K562 (cell line): ENCODE measurements at regions not wholly inside any gene's neighbourhood (a gene's known extent, or its start where the extent isn't known, plus 50 kb on each side); places are given as distances from the start of the nearest gene placed in this dataset.

ENCODE experiments used
- ATAC-seq: fragments of 200-7000 bp; cut with Tn5 transposase; 3 replicates; pipeline ENCODE4 v1.9.1; 2020; ENCODE audit warnings: moderate library complexity
- BruUV-seq: library from RNA; stranded (reverse); fragments of 400-500 nt; replicated peaks from 2 replicates; lab custom pipeline; 2021; lab: Mats Ljungman, UMichigan
- CTCF ChIA-PET: fragments of 300-600 bp; formaldehyde crosslinking; extraction: SDS; loops from one replicate; lab custom pipeline; 2021; ENCODE audit warnings: low intra/inter-chr PET ratio; lab: Yijun Ruan, JAX
- POLR2A ChIA-PET: fragments of 300-600, 350-650 bp; sonication (Branson Sonifier 250); formaldehyde crosslinking; extraction: SDS; loops from one replicate; lab custom pipeline; 2021; ENCODE audit warnings: antibody characterized with exemption, inconsistent platforms; lab: Yijun Ruan, JAX
- DNase-seq, 4 experiments: peaks; one replicate each; pipeline versions ENCODE4 v3.0.0 to v3.0.0-alpha.2; 2011 to 2018; ENCODE audit warnings: low spot score in 3 of 4, mixed read lengths in 3 of 4; ENCODE audit errors: extremely low read depth in 1 of 4
- FAIRE-seq: peaks from 2 replicates; lab custom pipeline; 2011; peaks lifted over from hg19 to GRCh38; lab: Jason Lieb, UNC
- H2AFZ ChIP-seq: 2 replicates; pipeline ENCODE4 v1.6.0; 2011; ENCODE audit warnings: low read depth, low read length, control low read depth, inconsistent platforms
- H3K27ac ChIP-seq: fragments of 200-600 bp; 3 replicates; pipeline ENCODE4 v1.8.0; 2011; ENCODE audit warnings: low read depth, mild to moderate bottlenecking, control low read depth, inconsistent platforms, low read length, moderate library complexity, mixed read lengths; ENCODE audit errors: extremely low read depth
- H3K27me3 ChIP-seq, 2 experiments: fragments of 300-600 bp in 1 of 2; 2 replicates in 1 of 2; 3 replicates in 1 of 2; pipeline versions ENCODE4 v1.6.0 to v1.8.0; 2011; ENCODE audit warnings: inconsistent platforms in 2 of 2, low read length in 2 of 2, mild to moderate bottlenecking in 1 of 2, mixed read lengths in 1 of 2, moderate library complexity in 1 of 2; ENCODE audit not compliant: control insufficient read depth in 2 of 2, insufficient read depth in 2 of 2
- H3K36me3 ChIP-seq: fragments of 300-600 bp; 3 replicates; pipeline ENCODE4 v1.8.0; 2011; ENCODE audit warnings: mild to moderate bottlenecking, low read length, inconsistent platforms; ENCODE audit not compliant: control insufficient read depth, insufficient read depth
- H3K4me1 ChIP-seq, 2 experiments: fragments of 200-600 bp in 1 of 2; replicated peaks in 1 of 2; 2 replicates in 1 of 2; 3 replicates in 1 of 2; pipeline versions ENCODE4 v1.5.1 to v1.8.0; 2011; ENCODE audit warnings: inconsistent platforms in 2 of 2, low read length in 2 of 2, mild to moderate bottlenecking in 1 of 2, mixed read lengths in 1 of 2, moderate library complexity in 1 of 2; ENCODE audit not compliant: control insufficient read depth in 2 of 2, insufficient read depth in 2 of 2
- H3K4me2 ChIP-seq: 2 replicates; pipeline ENCODE4 v1.6.1; 2011; ENCODE audit warnings: low read length, control low read depth, inconsistent platforms, mixed read lengths; ENCODE audit not compliant: insufficient read depth
- H3K4me3 ChIP-seq: fragments of 200-600 bp; sonication (generic), shearing (Covaris generic); 2 replicates; pipeline ENCODE4 v1.5.1; 2016; ENCODE audit warnings: control low read depth, inconsistent platforms
- H3K79me2 ChIP-seq: fragments of 200-600 bp; 3 replicates; pipeline ENCODE4 v1.8.0; 2011; ENCODE audit warnings: low read length, inconsistent platforms; ENCODE audit not compliant: control insufficient read depth, insufficient read depth
- H3K9ac ChIP-seq, 2 experiments: 2 replicates each; pipeline versions ENCODE4 v1.6.0 to v1.6.1; 2011; ENCODE audit warnings: low read depth in 2 of 2, low read length in 2 of 2, control low read depth in 1 of 2, inconsistent platforms in 1 of 2, mild to moderate bottlenecking in 1 of 2, mixed read lengths in 1 of 2; ENCODE audit not compliant: insufficient read depth in 1 of 2
- H3K9me1 ChIP-seq: one replicate; pipeline ENCODE4 v1.6.0; 2011; ENCODE audit warnings: inconsistent platforms, mild to moderate bottlenecking, low read length, moderate library complexity; ENCODE audit not compliant: control insufficient read depth, insufficient read depth
- H3K9me3 ChIP-seq: replicated peaks from 2 replicates; pipeline ENCODE4 v1.5.1; 2011; ENCODE audit warnings: low read depth, low read length, inconsistent platforms; ENCODE audit not compliant: control insufficient read depth, insufficient read depth
- H4K20me1 ChIP-seq: replicated peaks from 2 replicates; pipeline ENCODE4 v1.6.1; 2011; ENCODE audit warnings: low read length, inconsistent platforms, mixed read lengths; ENCODE audit not compliant: control insufficient read depth, insufficient read depth
- CBFA2T2 ChIP-seq: fragments of 450-650 bp; conservative IDR thresholded peaks from 2 replicates; pipeline ENCODE4 v1.6.1; 2017; ENCODE audit warnings: mild to moderate bottlenecking
- CUX1 ChIP-seq: fragments of 200-800 bp; sonication (Bioruptor generic); IDR thresholded peaks from 2 replicates; pipeline ENCODE4 v1.6.1; 2016; ENCODE audit warnings: missing genetic modification characterization, missing compliant biosample characterization
- GTF2E2 ChIP-seq: fragments of 200-800 bp; sonication (Bioruptor generic); IDR thresholded peaks from 2 replicates; pipeline ENCODE4 v1.6.1; 2016; ENCODE audit warnings: missing genetic modification characterization, missing compliant biosample characterization
- NUFIP1 ChIP-seq: fragments of 450-650 bp; IDR thresholded peaks from 2 replicates; pipeline ENCODE4 v1.6.1; 2018; ENCODE audit not compliant: partially characterized antibody
- PPARD ChIP-seq: fragments of 250-450 bp; sonication (Bioruptor Pico); IDR thresholded peaks from 2 replicates; pipeline ENCODE4 v1.8.0; 2022; ENCODE audit warnings: inconsistent platforms, mild to moderate bottlenecking, moderate library complexity
- PRDM10 ChIP-seq: fragments of 450-650 bp; IDR thresholded peaks from 2 replicates; pipeline ENCODE4 v1.6.1; 2018; ENCODE audit not compliant: partially characterized antibody
- TRIM24 ChIP-seq, 2 experiments: fragments of 450-650 bp; IDR thresholded peaks; 2 replicates each; pipeline ENCODE4 v1.6.1; 2016
- USF2 ChIP-seq: sonication (generic); formaldehyde crosslinking; IDR thresholded peaks from 2 replicates; pipeline ENCODE4 v1.5.0; 2020; ENCODE audit warnings: missing genetic modification reagents
- YY1 ChIP-seq, 3 experiments: IDR thresholded peaks; 2 replicates each; pipeline ENCODE4 v1.6.1; 2011; ENCODE audit warnings: low read length in 2 of 3, mild to moderate bottlenecking in 2 of 3, moderate library complexity in 2 of 3, borderline replicate concordance in 1 of 3, control low read depth in 1 of 3, low read depth in 1 of 3; ENCODE audit not compliant: insufficient read depth in 3 of 3, insufficient replicate concordance in 2 of 3, control insufficient read depth in 1 of 3, insufficient read length in 1 of 3; ENCODE audit errors: extremely low read depth in 1 of 3
- ZNF436 ChIP-seq: fragments of 250-450, 450-650 bp; sonication (Bioruptor Pico); formaldehyde crosslinking; IDR thresholded peaks from 2 replicates; pipeline ENCODE4 v1.7.0; 2020; ENCODE audit warnings: mild to moderate bottlenecking
- ZNF655 ChIP-seq: fragments of 250-450 bp; sonication (Bioruptor Pico); IDR thresholded peaks from 2 replicates; pipeline ENCODE4 v1.5.0; 2021
- ZNF764 ChIP-seq: fragments of 250-450 bp; sonication (Bioruptor Pico); IDR thresholded peaks from 2 replicates; pipeline ENCODE4 v1.4.0; 2020; ENCODE audit warnings: low read depth, mild to moderate bottlenecking, moderate library complexity
- WGBS: fragments of 100-300 bp; shearing (Covaris generic); methylation state at CpG from one replicate; pipeline ENCODE4 v1.1.6; 2016; ENCODE audit warnings: low coverage, mixed read lengths; ENCODE audit not compliant: insufficient coverage; ENCODE audit errors: missing lambda C conversion rate; 5-methylcytosine and 5-hydroxymethylcytosine counted together
- in situ Hi-C: fragments of 300-500 bp; cut with MboI; formaldehyde crosslinking; loops from 4 replicates; pipeline ENCODE4 v1.15.0; 2018; ENCODE audit warnings: inconsistent platforms, mixed read lengths
- intact Hi-C: fragments of 100-400 bp; cut with micrococcal nuclease; formaldehyde crosslinking; loops from 2 replicates; pipeline ENCODE4 v1.14.2; 2022

GRCh38 chr13:83503424-83503823 is 378.9 kb downstream of the SLITRK1 start:
- H3K36me3 ChIP-seq: no peaks in the 10 kb centered on the region
- no peak for FAIRE-seq
- H3K9me1 ChIP-seq: no peaks in the 10 kb centered on the region
- H3K9me3 ChIP-seq: no peaks in the 10 kb centered on the region
- H2AFZ ChIP-seq: no peak overlapping the region
- no peak overlapping the region for H3K4me3 ChIP-seq
- no peak overlapping the region for H3K9ac ChIP-seq
- WGBS: 0% methylated on average over 1 of the region's 1 CpG
- ChIA-PET CTCF (no interaction called here), POLR2A (no interaction called here)
- H3K79me2 ChIP-seq: no peaks in the 10 kb centered on the region
- intact Hi-C loops: no loop called here
- H3K27me3 ChIP-seq: no peaks in the 10 kb centered on the region
- in situ Hi-C loops: no loop called here
- BruUV-seq: no TSS peak
- no peak for ATAC-seq
- no peak overlapping the region for H3K27ac ChIP-seq
- H3K4me1 ChIP-seq: no peaks in the 10 kb centered on the region
- no peak overlapping the region for H3K4me2 ChIP-seq
- DNase-seq: no peak
- no peaks in the 10 kb centered on the region for H4K20me1 ChIP-seq
- TF ChIP-seq GTF2E2 (tag): no peak
- TF ChIP-seq CUX1: no peak
- TF ChIP-seq USF2 (CRISPR knock-in tag): no peak
- no peak for TF ChIP-seq TRIM24 (IDR thresholded peaks at IDR 0.05)
- no peak for TF ChIP-seq ZNF764
- TF ChIP-seq ZNF436 (CRISPR knock-in tag): no peak
- TF ChIP-seq CBFA2T2: no peak
- no peak for TF ChIP-seq PPARD (CRISPR knock-in tag)
- TF ChIP-seq ZNF655: no peak
- TF ChIP-seq NUFIP1: no peak
- TF ChIP-seq PRDM10: no peak
- TF ChIP-seq YY1 (IDR thresholded peaks at IDR 0.05; ENCODE audit: borderline replicate concordance in 1 of 3, control insufficient read depth in 1 of 3, extremely low read depth in 1 of 3, insufficient read depth in 3 of 3, insufficient read length in 1 of 3, insufficient replicate concordance in 2 of 3, low read depth in 1 of 3, low read length in 2 of 3): no peak
